Stimulated activated CD8-positive, alpha-beta memory T cell treated with anti-CD3 and anti-CD28 coated beads, Interleukin-7, amount 100 ng/mL, for 48 hours (primary cell): ENCODE measurements at regions not wholly inside any gene's neighbourhood (a gene's known extent, or its start where the extent isn't known, plus 50 kb on each side); places are given as distances from the start of the nearest gene placed in this dataset.

Source experiments
- DNase-seq, 2 donors: peaks; one replicate each; pipeline ENCODE4 v3.0.0-alpha.2; 2020; ENCODE audit warnings: low read depth in 1 of 2; ENCODE audit errors: extremely low read depth in 1 of 2

DNA sequence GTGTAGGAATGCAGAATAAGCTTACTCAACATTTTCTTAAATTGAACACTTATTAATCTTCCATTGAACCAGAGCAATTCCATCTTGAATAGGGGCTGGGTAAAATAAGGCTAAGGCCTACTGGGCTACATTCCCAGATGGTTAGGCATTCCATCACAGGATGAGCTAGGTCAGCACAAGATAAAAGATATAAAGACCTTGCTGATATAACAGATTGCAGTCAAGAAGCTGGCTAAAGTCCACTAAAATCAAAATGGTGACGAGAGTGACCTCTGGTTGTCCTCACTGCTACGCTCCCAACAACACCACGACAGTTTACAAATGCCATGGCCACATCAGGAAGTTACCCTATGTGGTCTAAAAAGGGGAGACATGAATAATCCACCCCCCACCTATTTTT, 156.1 kb downstream of the NXNL2 start:
- no peak for DNase-seq

DNA sequence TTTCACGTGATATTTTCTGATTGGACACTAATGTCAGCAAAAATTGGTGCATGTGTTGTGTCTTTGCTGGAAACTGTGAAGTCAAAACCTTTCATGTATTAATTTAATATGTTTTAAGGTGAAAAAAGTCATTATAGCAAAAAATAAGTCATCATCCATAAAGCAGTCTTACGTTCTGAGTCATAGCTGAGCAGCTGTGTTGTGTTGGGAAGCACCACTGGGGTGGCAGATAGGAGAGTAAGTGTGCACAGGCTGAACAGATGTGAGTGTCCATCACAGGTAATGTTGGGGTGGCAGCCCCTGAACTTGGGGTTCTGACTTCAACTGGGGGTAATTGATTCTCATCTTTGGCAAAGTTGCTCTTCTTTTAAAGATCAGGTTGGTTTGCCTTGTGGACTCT, 156.8 kb downstream of the NXNL2 start:
- DNase-seq, result no peak

DNA sequence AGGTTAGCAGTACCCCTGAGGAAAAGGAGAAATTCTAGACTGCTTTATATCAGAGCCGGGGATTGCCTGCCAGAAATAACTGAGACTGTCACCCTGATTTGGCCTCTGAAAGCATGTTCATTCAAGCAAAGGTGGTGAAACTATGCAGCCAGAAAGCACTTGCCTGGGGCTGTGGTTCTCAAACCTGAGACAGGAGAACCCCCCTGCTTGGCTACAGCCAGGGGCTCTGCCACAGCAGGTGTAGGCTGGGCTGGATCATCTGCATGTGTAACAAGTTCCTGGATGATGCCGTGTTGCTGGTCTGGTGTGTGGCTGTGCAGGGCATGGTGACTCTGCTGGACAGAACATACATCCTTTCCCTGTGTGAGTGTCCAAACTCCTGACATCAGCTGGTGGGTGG, 157.8 kb downstream of the NXNL2 start:
- no peak for DNase-seq

DNA sequence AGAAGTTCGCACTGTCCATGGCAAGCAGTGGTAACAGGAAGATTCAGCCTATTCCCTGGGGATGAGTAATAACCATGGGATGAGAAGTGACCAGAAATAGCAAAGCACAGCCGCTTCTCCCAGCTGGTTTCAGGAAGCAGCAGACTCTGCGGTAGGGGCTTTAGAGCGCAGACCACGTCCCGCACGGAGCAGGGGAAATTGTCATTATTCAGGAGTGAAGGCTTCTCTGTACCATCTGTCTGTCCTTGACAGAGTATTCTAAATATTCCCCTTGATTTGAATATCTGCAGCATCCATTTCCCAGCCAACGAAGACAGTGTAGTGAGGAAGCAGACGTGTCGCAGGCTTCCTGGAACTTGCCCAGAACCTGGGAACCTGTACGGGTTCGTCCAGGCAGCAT, 159.6 kb downstream of the NXNL2 start:
- DNase-seq, result no peak

DNA sequence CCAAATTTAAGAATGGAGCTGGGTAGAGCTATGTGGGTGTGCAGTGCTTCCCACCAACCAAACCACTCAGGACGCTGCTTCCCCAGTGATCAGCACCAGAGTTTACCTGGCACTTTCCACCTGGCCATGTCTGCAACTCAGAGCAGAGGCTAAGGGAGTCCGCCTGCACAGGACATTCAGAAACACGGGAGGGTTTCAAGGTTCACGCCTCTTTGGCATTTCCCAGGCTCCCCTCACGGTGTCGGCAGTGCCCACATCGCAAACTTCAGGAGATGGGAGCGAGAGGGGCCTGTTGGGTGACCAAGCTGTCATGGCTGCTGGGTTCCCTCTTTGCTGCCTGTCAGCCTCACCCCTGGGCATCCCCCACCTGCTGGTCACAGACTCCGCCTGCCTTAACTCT, 161.5 kb downstream of the NXNL2 start:
- DNase-seq, result no peak

DNA sequence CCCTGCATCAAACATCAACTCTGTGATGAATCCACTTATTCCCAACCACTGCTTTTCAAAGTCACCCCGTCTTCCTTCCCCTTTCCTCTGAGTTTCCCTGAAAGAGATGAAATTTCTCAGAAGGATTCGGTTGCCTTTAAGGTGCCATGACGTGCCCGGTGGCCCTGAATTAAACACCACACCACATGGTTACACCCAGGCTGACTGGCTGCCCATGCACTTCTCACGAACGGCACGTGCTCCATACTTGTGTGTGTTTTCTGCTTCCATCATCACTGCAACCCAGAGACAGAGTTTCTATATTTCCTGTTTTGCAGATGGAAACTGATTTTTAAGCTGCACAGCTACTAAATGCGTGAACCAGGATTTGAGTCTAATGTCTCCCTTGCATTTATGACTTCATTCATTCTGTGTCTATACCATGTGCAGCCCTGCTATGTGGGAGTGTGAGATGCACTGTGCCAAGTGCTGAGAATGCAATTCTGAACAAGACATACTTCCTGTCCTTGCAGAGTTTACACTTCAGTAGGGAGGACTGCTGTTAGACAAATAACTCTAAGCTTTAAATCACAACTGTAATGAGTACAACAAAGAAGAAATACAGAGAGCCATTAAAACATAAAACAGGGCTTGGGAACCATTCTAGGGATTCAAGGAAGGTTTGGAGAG, 162.9 kb downstream of the NXNL2 start:
- DNase-seq, result no peak

DNA sequence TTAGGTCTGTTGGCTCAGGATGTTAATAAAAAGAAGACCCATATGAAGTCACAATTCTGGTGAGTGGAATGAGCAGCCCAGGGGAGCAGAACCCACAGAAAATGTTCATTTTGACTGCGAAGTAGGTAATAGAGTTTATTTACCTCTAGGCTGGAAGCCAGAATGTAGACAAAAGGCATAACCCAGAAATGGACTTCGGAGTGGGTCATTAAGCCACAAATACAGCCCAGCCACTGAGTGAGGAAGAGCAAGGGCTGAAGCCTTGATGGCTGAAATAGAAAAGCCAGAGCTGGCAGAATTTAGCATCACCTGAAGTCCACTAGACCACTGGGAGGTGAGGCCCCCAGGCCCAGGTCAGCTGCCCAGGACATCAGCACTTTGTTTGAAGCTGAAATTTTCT, 168.0 kb downstream of the NXNL2 start:
- no peak for DNase-seq

DNA sequence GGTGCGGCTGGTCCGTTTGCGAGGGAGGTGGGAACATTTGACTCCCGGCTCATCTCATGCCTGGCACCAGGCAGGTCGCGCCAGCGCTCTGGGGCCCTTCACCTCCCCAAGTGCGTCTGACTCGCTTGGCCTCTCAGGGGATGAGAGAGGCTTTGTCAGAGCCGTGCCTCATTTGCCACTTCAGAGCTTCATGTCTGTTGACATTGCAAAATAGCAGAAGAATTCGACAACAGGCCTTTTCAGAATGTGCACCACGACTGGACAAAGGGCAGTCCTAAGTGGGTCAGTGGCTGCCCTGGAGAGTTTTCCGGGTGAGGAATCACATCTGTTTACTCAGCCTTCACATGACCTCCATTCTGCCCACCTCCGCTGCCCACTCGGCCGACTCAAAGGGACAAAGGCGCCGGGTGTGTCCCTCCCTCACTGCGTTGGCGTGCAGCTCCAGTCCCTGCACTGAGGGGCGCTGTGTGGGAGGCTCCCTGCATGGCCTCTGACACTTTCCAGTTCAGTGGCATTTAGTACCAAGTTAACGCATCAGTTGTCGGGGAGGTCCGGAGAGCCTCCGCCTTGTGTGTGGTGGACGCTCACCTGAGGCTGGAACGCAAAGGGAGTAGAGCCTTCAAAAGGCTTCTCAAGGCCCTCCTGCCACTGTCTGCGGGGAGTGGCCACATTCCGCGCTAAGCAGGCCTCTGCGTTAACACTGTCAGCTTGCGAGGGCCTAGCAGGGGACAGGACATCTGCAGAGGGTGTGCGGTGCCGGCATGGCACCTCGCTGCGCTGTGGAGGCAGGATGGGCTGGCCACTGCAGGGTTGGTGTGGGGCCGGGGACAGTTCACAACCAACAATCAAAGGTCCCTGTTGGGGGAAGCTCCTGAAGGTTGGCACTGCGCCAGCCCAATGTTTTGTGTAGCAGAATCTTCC, 171.5 kb downstream of the NXNL2 start:
- no peak for DNase-seq

DNA sequence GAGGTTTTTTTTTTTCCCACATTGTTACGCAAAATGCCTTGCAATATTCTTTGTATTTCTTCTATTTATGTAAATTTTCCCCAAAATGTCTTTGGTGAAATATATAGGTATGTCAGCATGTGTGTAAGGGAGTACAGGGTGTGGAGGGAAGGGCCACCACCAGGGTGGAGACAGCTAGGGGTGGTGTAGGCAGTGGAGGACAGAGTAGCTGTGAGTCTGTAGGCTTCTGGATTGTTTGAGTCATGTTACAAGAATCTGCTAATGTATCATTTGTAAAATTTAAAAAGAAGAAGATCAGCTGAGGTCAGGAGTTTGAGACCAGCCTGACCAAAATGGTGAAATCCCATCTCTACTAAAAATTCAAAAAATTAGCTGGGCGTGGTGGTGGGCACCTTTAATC, 175.5 kb downstream of the NXNL2 start:
- no peak for DNase-seq

DNA sequence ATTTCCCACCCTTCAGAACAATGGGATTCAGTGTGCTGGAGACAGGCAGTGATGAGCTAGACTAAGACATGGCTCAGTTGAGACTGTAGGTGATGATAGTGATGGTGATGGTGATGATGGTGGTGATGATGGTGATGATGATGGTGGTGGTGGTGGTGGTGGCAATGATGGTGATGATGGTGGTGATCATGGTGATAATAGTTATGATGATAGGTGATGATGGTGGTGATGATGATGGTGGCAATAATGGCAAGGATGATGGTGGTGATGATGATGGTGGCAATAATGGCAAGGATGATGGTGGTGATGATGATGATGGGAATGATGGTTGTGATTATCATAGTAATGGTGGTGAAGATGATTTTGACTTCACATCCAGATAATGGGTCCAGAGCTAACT, 176.7 kb downstream of the NXNL2 start:
- DNase-seq, result no peak

DNA sequence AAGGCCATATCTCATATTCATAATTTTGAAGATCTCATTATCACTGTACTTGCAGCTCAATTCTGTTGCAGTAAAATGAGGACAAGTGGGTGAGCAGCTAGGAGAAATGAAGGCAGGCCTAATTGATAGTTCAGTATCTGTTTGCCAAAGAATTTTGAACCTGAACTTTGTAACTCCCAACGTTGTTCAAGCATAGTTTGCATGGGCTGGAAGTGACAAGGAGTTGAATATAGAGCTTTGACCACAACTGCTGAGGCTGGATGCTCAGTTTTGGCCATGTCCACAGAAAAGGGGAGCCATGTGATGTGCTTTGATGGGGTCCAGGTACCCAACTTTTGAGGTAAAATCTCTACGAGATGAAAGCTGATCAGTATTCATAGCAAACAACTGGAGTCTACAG, 177.5 kb downstream of the NXNL2 start:
- DNase-seq, result no peak

DNA sequence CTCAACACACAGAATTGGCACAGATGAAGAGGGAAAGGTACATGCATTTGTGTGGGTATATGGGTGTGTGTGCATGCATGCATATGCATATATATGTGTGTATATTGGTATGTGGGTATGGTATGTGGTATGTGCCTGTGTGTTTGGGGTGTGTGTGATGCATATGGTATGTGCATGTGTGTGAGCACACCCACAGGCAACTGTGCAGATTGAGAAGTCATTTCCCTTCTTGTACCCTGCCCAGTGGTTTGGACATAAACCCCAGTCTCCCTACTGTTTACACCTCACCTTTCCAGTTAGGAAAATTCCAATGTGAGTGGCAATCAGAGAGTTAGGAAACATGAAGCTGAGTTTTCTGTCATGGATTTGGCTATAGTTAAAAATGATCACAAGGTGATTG, 178.0 kb downstream of the NXNL2 start:
- DNase-seq, result no peak

DNA sequence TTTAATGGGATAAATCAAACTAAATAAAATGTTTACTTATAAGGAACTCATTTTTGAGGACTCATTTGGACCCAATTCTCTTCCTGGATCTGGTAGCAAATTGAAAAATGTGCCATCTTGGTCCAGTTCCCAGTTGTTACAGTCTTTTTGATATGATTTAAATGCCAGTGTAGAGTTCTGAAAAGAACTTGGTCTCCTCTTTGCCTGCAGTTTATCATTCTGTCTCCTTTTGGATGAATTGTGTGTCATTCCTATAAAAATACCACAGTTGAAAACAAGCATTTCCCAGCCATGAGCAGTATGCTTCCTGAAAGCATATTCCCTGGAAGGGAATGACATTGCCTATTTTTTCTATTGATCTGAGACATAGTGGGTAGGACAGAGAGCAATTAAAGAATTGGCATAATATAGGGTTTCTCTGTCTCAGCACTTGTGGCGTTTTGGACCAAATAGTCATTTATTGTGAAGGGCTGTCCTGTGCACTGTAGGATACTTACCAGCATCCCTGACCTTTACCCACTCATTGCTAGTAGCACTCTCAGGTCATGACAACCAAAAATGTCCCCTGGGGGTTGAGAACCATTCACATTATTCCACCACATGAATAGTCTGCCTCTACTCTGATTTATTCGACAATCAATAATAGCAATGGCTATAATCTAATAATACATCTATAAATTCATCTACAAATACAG, 181.8 kb downstream of the NXNL2 start:
- DNase-seq, result no peak

DNA sequence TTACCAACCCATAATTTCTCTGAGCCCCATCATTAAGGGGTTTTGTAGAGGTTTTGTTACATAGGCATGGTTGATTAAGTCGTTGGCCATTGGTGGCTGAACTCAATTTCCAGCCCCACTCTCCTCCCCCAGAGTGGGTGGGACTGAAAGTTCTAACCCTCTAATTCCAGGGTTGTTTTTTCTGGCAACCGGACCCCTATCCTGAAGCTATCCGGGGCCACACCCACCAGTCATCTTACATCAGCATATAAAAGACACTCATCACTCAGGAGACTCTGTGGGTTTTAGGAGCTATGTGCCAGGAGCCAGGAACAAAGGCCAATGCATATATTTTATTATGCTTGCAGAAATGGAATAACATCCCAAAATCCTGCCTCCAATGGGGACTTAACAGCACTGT, 186.0 kb downstream of the NXNL2 start:
- DNase-seq, result no peak

DNA sequence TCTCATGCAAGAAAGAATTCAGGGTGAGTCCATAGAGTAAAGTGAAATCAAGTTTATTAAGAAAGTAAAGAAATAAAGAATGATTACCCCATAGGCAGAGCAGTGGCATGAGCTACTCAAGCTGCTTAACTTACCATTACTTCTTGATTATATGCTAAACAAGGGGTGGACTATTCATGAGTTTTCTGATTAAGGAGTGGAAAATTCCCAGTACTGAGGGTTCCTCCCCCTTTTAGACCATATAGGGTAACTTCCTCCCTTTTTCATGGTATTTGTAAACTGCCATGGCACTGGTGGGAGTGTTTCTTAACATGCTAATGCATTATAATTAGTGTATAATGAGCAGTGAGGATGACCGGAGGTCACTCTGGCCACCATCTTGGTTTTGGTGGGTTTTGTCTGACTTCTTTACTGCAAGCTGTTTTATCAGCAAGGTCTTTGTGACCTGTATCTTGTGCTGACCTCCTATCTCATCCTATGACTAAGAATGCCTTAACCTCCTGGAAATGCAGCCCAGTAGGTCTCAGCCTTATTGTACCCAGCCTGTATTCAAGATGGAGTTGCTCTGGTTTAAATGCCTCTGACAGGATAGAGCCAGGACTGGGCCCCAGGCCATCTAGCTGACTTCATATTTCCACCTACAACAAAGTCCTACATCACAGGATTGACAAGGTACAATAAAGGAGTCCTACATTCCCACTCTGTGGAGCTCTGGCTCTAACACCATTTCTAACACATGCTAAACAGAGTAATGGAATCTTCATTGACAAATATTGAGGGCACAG, 186.7 kb downstream of the NXNL2 start:
- DNase-seq, result no peak

DNA sequence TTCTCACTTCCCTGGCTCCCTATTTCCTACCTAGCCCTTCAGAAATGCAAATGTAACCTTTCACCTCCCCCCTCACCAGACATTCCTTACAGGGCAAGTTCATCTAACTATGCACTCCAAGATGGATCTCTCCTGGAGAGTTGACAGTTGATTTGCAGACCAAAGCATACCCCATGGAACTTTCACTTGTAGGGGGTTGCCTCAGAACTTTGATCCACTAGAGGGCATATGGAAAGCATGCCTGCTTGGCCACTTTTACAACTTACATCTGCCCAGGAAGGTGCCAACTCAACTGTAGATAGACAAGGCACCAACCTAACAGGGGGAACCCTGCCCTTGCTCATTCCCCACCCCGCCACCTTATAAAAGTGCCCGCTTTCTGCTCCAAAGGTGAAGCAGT, 187.8 kb downstream of the NXNL2 start:
- no peak for DNase-seq

DNA sequence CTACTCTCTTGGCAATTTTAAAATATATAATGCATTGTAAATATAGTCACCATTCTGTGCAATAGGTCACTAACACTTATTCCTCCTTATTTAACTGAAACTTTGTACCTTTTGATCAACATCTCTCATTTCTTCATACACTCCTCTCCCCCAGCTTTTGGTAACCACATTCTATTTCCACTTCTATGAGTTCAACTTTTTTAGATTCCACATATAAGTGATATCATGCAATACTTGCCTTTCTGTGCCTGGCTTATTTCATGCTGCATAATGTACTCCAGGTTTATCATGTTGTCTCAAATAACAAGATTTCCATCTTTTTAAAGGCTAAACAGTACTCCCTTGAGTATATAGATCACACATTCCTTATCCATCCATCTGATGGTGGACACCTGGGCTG, 188.8 kb downstream of the NXNL2 start:
- DNase-seq, result no peak

DNA sequence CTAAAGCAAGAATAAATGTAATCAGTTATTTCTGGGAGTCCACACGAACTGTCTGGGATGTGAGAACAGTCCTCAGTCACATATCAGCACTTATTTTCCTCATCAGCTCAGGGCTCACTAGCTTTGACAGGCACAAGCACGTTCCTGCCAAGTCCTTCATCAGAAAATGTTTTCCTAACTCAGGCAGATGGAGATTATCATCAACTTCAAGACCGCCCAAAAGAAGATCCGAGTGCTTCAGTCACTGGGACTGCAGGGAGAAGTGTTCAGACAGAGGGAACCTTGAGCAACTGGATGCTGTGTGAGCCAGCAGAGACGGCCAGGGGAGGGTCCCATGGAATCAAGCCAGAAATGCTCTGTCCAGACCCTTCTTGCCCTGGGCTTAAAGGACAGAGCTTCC, 189.4 kb downstream of the NXNL2 start:
- DNase-seq, result no peak

DNA sequence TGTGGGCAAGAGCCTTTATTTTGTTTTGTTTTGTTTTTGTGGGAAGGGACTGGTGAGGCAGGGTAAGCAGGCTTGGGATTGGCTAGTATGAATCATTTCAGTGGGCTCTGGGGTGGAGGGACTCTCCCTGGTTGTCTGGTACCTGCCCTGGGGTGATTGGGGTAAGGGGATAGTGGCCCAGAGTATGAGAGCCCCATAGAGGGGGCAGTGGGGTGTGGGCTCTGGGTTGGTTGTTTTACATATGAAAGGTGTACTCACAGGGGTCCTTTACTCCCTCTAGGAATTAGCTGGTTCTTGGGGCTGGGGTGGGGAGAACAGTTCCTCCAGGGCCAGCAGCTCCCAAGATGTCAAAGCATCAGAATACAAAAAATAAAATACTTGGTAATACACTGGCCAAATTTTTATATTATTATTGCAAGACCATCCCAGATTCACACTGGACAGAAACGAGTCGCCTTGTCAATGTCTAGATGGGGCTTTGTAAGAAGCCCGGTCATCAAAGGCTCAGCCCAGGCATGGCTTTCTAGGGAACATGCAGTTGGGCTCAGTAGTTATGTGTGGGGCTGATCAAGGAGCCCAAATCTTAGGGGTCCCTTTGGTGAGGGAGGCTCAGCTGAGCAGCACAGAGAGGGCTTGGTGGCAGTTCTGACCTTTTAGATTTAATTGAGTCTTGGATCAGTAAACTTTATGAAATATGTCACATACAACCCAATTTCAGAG, 190.5 kb downstream of the NXNL2 start:
- DNase-seq, result no peak

DNA sequence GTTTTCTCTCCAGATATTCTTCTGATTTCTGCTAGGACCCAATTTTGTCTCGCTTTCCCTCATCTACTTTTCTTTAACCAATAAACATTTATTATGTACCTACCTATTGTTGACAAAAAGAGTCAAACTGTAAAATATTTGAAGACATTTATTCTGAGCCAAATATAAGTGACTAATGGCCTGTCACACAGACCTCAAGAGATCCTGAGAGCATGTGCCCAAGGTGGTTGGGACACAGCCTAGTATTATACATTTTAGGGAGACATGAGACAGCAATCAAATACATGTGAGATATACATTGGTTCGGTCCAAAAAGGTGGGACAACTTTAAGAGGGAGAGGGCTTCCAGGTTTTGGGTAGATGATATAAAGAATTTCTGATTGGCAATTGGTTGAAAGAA, 191.8 kb downstream of the NXNL2 start:
- DNase-seq, result no peak
